Body of pancreas (tissue), 4 donors: ENCODE measurements at regions not wholly inside any gene's neighbourhood (a gene's known extent, or its start where the extent isn't known, plus 50 kb on each side); places are given as distances from the start of the nearest gene placed in this dataset.

Source experiments
- POLR2A ChIP-seq, 3 donors: fragments of 450-650 bp; IDR thresholded peaks; one replicate each; pipeline ENCODE4 v1.6.1; 2016; ENCODE audit warnings: antibody characterized with exemption in 3 of 3, mild to moderate bottlenecking in 2 of 3
- TF ChIP-seq, protein P1 (sequence below), 7 experiments: fragments of 450-650 bp in 4 of 7; fragments of 200-600 bp in 3 of 7; sonication (generic) in 3 of 7; IDR thresholded peaks; one replicate each; pipeline ENCODE4 v1.5.1; 2016 to 2019; ENCODE audit warnings: antibody characterized with exemption in 7 of 7

DNA sequence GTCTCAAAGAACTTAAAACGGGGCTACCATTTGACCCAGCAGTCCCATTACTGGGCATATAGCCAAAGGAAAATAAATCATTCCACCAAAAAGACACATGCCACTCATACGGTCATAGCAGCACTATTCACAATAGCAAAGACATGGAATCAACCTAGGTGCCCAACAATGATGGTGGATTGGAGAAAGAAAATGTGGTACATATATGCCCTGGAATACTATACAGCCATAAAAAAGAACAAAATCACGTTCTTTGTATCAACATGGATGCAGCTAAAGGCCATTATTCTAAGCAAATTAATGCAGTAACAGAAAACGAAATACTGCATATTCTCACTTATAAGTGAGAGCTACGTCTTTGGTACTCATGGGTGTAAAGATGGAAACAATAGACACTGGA is 138.1 kb upstream of the NEIL3 start:
- TF ChIP-seq, protein P1, sequence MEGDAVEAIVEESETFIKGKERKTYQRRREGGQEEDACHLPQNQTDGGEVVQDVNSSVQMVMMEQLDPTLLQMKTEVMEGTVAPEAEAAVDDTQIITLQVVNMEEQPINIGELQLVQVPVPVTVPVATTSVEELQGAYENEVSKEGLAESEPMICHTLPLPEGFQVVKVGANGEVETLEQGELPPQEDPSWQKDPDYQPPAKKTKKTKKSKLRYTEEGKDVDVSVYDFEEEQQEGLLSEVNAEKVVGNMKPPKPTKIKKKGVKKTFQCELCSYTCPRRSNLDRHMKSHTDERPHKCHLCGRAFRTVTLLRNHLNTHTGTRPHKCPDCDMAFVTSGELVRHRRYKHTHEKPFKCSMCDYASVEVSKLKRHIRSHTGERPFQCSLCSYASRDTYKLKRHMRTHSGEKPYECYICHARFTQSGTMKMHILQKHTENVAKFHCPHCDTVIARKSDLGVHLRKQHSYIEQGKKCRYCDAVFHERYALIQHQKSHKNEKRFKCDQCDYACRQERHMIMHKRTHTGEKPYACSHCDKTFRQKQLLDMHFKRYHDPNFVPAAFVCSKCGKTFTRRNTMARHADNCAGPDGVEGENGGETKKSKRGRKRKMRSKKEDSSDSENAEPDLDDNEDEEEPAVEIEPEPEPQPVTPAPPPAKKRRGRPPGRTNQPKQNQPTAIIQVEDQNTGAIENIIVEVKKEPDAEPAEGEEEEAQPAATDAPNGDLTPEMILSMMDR (IDR thresholded peaks at IDR 0.05) = no peak
- TF ChIP-seq POLR2A (IDR thresholded peaks at IDR 0.05) = no peak
